ENCODE measurements at regions not wholly inside any gene's neighbourhood (a gene's known extent, or its start where the extent isn't known, plus 50 kb on each side); places are given as distances from the start of the nearest gene placed in this dataset.

DNA sequence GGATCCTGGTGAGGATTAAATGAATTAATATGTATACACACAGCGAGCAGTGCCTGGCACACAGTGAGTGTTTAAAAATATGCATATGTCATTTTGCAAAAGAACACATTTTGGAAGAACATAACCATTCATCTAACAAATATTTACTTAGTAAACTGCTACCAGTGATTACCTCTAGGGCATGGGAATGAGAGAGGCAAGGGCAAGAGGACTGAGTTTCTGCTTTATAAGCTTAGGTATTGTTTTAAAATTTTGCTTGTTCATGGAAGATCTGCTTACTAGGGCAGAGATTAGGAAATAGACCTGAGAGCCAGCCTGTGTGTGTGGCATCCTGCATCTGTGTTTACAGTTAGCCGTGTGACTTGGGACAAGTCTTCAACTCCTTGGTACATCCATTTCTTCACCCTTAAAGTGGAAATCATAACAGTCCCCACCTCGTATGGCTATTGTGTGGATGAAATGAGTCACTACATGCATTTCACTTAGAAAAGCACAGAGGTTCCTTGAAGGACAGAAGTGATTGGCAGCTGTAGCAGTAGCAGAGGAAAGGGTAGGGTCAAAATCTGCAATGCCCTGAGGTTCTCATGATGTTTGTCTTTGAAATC is 198.5 kb upstream of the FMN2 start:
- DNase-seq: no peak

DNA sequence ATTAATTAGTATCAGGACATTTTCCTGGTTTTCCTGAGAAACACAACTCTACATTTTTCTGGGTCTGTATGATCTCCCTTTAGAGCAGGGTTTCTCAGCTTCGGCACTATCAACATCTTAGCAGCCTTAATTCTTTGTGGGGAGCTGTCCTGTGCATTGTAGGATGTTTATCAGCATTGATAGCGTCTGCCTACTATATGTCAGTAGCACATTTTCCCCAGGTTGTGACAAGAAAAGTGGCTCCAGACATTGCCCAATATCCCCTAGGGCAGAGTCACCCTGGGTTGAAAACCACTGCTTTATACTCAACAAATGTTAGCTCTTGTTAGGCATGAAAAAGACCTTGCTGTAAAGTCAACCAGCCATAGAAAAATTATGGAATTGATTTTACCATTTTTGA is 195.1 kb upstream of the FMN2 start:
- no peak for DNase-seq

DNA sequence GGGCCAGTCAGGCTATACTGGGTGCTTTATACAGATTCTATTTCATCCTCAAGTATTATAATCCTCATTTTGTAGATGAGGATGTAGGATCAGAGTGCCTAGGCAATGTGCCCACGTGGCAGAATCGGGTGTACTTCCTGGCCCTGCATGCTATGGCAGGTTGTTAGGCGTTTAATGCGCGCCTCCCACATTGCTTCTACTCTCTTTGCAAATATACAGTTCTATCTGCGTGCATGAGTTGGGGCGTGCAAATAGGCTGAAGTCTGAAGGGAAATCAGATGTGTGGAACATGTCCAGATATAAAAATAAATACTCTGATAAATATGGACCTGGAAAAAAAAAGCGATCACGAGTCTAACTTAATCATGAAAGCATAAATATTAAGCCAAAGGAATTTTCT is 194.7 kb upstream of the FMN2 start:
- no peak for DNase-seq

DNA sequence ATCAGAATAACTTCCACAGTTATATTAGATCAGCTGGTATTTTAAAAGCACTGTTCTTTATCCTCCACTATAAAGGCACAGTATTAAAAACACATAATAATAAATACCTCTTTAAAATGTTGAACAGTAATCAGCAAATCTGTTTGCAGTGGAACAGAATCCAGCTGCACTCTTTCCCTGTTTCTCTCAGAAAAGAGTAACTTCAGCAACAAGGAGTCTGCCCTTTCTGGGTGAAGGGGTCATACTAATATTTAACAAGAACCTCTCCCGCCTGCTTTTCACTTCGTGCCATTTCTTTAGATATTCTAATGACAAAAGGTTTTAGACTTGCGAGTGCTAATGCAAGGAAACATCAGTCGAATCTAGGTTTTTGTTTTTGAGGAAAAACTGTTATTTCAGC is 194.2 kb upstream of the FMN2 start:
- no peak for DNase-seq

DNA sequence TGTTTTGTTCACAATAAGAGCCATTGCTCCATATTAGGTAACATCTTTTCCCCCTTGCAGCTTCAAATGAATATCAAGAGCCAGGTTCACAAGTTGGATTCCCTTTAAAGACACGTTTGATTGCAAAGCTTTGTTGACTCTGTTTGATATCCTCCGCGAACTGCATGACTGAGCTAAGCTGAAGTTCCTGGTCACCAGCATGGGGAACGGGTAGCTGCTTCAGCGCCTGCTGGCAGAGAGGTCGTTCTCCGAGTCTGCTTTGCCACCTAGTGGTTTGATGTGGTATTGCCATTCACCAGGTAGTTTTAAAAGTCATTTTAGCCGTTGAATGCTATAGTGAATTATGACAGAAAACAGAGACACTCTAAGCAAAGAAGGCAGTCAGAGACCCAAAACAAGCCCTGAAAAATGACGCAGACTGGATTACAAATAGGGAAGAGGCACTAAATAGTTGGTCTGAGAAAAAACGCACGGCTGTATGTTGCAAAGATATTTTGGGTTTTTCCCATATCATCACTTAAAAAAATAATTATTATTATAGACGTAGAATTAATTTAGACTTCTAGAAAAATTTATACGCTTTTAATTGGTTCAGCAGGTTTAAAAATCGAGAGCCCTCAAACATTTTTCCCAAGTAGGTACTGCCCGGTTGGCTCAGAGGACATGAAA is 193.5 kb upstream of the FMN2 start:
- DNase-seq: peak; percentile 68

DNA sequence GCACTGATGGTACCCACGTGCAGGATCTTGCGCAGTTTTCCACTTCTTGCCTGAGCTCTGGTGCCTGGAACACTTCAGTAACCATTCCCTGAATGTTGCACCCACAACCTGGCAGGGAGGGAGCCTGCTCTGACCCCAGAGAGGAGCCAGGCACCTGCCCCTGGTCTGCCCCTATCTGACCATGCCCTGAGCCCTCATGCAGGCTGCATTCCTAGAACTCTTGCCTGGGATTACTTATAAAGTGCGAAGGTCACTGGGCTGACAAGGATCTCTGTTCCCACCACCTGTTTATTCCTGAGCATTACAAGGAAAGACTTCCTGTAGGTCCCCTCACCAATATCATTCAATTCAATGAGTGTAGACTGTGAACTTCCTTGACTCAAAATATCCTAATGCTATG is 191.9 kb upstream of the FMN2 start:
- no peak for DNase-seq

DNA sequence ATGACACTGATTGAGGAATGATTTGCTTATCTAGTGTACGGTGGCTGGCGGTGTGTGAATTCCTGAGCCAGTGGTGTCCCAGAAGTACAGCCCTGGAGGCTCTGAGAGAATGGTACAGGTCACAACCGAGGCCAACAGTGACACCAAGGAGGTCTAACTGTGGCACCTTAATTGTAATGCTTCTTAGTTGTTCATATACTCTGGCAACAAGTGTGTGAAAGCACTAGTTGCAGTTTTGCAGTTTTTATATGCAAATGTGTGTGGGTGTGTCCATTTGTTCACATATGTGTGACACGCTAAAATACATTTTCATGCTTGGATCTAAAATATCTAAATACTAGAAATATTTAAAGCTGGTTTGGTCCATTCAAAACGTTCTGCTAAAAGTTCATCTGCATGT is 185.3 kb upstream of the FMN2 start:
- DNase-seq: no peak

DNA sequence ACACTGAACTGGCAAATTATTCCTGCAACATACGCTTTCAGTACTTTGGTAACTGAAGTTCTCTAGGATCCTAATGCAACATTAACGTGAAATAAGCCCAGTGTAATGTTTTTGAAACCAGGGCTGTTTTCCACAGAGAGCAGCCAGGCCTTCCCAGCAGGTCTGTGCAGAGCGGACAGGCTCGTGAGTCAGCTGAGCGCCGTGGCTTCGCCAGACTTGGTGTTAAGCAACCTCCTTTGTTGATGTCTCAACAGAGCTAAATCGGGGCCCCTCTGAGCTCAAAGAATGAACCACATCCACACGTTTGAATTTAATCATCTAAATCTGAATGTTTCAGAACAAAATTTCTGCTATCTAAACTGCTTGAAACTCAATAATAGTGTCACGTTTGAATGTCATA is 181.8 kb upstream of the FMN2 start:
- DNase-seq: no peak

DNA sequence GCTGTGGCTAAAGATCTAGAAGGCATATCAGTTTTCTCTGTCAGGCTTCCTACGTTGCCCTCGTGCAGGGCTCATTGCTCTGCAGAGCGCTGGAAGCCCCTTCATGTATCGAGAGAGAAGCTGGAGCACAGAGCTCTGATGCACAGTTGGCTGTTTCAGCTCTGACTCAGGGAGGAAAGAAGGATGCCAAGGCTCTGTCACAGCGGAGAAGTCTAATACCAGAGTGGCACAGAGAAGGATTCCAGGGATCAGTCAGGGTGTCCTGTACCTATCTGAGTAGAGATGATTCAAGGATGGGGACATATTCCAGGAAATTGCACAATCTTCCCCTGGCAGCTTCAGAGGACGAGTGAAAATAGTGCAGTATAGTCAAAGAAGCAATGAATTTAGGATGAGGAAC is 179.2 kb upstream of the FMN2 start:
- DNase-seq: no peak

DNA sequence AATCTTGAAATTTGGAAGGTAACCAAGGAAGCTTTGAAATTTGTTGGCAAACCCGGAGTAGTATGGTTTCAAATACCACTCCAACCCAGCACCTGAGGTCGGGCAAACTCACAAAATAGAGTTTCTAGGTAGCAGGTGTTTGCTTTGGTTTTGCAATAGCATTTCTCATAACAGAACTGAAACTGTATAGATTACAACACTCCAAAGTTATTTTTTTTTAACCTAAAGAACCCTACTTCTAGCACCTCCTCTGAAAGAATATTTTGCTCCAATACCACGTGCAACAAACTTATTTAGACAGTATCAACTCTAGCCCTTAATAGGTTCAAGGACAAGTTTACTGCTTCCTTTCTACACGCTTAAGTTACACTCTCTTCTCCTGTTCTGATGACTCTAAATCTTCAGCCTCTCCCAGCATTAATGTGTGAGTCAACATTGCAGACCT is 178.5 kb upstream of the FMN2 start:
- DNase-seq: no peak

DNA sequence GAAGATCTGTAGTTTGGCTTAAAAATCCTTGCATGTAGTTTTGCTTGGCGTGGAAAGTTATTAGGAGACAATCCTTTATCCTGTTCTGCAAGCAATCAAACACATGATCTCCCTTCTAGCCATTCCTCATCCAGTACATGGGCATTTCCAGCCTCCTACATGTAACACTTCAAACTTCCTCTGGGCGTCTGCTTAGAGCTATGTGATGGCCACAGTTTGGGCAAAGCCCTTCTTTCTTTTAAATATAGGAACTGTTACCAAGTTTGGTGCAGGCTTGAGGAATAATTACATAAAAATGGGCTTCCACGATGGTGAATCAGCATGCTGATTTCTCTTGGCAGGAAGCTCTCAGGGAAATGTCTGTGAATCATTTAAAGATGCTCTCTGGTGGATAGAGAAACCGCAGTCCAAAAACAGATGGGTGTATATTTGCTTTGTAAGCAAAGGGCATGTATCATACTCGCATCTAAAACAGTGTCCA is 176.9 kb upstream of the FMN2 start:
- no peak for DNase-seq

DNA sequence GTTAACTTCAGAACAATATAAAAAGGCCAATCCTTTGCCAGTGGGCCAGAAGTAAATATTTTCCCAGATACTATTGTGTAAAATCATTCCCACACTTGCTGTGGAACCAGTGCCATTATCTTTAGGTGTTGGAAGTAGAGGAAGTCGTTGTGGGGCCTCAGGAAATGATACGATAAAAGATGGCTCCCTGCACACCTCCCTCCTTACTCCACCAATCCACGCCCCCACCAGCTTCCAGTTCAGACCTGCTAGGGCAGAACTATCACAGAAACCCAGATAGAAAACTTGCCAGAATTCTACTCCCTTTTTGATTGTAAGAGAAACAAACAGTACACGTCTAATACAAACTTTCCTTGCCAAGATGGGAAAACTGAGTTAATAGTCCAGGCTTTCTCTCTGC is 173.0 kb upstream of the FMN2 start:
- no peak for DNase-seq

DNA sequence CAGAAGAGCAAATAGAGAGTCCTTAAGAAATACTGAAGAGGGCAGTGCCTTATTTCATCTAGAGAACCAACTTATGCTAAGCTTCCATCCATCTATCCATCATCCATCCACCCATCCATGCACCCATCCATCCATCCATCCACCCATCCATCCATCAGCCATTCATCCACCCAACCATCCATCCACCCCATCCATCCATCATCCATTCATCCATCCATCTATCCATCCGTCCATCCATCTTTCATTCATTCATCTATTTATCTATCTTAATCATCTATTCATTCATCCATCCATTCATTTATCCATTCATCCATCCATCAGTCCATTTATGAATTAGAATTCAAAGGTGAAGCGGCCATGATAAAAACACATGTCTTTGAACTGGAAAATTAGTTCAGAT is 171.5 kb upstream of the FMN2 start:
- DNase-seq: no peak

DNA sequence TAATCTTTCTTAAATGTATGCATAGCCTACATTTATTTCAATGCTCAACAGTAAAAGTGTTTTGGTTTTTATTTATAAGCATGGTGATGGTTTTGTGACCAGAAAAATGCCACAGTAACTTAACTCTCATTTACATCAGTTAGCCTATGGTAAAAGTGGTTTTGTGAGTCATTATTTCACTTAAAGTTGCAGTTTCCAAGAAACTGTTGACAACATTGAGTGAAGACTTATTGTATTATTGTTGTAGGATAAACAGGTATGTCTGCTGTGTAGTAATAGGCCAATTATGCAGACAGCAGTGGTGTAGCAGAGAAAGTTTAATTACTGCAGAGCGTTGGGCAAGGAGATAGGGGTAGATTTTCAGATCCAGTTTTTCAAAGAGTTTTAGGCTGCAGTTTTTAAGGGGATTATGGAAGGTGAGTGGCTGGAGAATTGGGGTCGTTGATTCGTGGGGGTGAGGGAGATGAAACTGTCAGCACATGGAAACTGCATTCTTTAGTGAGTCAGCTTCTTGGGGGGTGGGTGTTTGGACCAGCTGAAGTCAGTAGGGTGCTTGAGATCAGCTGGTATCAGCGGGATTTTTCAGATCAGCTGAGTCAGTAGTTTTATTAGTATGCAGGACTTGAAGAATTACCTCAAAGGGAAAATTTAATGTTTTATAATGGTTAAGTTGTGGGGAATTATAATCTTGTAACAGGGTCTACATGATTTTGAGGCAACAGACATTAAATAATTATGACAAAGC is 168.7 kb upstream of the FMN2 start:
- no peak for DNase-seq

DNA sequence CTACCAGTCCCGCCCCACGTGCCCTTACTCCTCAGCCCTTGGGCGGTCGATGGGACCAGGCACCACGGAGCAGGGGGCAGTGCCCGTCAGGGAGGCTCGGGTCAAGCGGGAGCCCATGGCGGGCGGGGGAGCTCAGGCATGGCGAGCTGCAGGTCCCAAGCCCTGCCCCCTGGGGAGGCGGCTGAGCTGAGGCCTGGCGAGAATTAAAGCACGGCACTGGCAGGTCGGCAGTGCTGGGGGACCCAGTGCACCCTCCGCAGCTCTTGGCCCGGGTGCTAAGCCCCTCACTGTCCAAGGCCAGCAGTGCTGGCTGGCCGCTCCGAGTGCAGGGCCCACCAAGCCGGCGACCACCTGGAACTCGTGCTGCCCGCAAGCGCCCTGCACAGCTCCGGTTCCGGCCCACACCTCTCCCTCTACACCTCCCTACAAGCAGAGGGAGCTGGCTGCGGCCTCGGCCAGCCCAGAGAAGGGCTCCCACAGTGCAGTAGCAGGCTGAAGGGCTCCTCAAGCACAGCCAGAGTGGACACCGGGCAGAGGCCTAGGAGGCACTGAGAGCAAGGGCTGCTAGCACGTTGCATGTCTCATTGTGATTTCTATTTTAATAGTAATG is 166.8 kb upstream of the FMN2 start:
- DNase-seq: peak; percentile 13

DNA sequence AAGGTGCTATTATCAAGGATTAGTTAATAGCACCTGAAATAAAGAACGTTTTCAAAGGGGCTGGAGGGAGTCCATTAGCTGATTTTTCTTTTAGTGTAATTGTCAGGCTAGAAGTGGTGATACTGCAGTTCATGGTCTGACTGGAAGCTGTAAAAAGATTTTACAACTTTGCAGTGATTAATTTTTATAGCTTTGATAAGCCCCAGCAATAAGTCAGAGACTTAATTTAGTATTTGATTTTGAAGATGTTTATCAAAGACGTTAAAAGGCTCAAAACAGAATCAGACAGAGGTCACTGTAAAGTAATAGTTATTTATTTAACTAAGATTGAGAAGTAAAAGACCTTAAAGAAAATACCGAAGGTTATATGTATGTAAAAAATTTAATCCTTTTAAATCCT is 165.5 kb upstream of the FMN2 start:
- DNase-seq: no peak

DNA sequence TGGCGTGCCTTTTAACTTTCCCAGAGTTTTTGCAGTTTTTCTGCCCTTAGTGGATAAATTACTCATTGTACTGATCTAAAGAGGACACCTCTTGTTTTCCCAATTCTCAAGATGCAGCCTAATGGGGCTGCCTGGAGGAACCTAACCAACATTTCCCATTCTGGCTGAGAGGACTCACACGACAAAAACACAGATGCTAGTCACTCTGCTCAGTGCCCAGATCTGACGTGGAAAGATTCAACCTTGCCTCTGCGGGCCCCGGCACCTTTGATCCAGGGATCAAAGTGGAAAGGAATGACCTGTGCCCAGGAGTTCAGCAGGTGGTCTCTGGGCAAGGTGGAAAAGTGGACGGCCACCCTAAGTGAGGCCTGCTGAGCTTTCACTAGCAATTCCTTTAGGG is 162.4 kb upstream of the FMN2 start:
- DNase-seq: no peak

DNA sequence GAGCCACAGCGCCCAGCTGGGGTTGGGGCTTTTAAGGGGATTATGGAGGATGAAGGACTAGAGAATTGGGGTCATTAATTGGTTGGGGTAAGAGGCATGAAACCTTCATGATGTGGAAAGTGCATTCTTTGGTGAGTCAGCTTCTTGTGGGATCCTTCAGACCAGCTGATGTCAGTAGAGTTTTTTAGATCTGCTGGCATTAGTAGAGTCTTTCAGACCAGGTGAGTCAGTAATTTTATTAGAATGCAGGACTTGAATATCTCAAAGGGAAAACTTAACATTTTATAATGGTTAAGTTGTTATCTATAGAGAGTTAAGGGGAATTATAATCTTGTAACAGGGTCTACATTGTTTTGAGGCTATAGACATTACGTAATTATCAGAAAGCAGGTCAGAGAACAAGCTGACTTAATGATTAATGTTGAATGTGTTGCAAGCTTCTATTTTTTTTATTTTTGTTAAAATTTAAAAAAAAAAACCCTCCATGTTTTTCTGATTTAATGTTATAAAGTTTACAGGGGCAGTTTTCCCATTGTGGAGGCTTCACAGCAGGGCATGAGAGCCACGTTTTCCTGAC is 160.9 kb upstream of the FMN2 start:
- no peak for DNase-seq

DNA sequence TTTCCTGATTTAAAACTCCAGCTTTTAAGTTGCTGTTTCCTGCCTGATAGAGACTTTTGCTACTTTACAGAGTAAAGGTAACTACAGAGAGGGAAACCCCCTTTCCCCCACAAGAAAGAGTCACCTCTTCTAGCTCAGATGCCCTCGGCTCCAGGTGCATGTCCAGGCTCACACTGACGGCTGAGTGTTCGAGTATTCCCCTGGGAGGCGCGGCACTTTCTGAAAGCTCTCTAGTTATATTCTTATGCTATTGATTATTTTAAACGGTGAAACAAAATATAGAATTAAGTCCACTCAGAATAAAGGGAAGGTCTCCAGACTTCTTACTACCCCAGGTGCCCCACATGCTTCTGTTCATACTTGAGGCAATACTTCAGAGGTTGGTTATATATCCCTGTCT is 160.3 kb upstream of the FMN2 start:
- DNase-seq: no peak

DNA sequence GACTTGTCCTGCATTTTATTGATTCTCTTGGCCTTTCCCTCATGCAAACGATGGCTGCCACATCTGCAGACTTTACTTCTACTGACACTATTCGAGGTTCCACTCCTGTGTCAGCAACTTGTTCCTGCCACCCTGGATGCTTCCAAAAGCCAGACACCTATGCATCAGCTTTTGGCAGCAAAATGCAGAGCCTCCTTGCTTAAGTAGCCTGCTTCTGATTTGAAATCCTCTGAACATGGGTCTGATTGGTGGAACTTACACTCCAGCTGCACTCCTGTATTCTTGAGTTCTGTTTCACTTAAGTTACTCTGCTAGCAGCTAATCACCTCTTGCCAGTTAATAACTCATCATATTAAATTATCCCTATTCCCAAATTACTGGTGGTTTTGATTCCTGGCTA is 152.1 kb upstream of the FMN2 start:
- no peak for DNase-seq

DNA sequence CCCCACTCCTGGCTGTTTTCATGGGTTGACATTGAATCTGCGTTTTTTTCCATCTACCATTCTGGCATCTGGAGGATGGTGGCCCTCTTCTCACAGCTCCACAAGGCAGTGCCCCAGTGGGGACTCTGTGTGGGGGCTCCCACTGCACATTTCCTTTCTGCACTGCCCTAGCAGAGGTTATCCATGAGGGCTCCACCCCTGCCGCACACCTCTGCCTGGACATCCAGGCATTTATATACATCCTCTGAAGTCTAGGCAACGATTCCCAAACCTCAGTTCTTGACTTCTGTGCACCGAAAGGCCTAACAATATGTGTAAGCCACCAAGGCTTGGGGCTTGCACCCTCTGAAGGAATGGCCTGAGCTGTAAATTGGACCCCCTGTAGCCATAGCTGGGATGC is 147.9 kb upstream of the FMN2 start:
- no peak for DNase-seq

DNA sequence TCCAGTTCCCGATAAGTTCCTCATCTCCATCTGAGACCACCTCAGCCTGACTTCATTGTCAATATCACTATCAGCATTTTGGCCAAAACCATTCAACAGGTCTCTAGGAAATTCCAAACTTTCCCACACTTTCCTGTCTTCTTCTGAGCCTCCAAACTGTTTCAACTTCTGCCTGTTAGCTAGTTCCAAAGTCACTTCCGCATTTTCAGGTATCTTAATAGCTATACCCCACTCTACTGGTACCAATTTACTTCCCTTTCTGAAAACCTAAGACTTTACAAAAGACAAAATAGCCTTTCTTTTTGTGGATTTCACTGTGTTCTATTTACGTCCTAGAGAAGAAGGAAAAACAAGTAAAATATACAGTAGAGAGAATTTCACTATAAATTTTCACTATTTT is 147.0 kb upstream of the FMN2 start:
- DNase-seq: no peak

DNA sequence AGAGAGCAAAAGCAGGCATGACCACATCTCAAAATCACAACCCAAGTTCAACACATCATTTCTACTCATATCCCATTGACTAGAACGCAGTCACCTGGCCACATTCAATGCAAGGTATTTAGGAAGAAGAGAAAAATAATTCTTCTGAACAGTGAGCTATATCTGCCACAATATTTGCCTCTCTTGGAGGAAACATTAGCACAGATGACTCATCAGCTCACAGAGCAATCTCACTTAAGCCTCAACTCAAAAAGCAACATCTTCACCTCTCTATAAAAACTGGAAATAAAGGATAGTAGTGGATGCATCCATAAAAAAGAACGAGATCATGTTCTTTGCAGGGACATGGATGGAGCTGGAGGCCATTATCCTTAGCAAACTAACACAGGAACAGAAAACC is 143.9 kb upstream of the FMN2 start:
- no peak for DNase-seq

All from activated CD8-positive, alpha-beta memory T cell treated with anti-CD3 and anti-CD28 coated beads, Interleukin-2, amount 50 U/mL, for 4 hours (primary cell).